ENCODE measurements at regions not wholly inside any gene's neighbourhood (a gene's known extent, or its start where the extent isn't known, plus 50 kb on each side); places are given as distances from the start of the nearest gene placed in this dataset.

- TF ChIP-seq POLR2AphosphoS5 (IDR thresholded peaks at IDR 0.05; ENCODE audit: low read depth, low read length) (no peak), FOXP2 (optimal IDR thresholded peaks at IDR 0.05; ENCODE audit: borderline replicate concordance, extremely low read depth, extremely low read length, insufficient read depth) (no peak), REST (IDR thresholded peaks at IDR 0.05; ENCODE audit: insufficient read depth in 1 of 2, low read depth in 2 of 2, low read length in 2 of 2) (no peak), TAF1 (IDR thresholded peaks at IDR 0.05; ENCODE audit: borderline replicate concordance, insufficient read depth, low read length) (no peak), SIN3A (IDR thresholded peaks at IDR 0.05; ENCODE audit: borderline replicate concordance, insufficient read depth, low read length) (no peak)
These were observed 570.4 kb upstream of the EYS start for GRCh38 chr6:66277400-66277799.

- TF ChIP-seq POLR2AphosphoS5 (IDR thresholded peaks at IDR 0.05; ENCODE audit: low read depth, low read length) (no peak), TAF1 (IDR thresholded peaks at IDR 0.05; ENCODE audit: borderline replicate concordance, insufficient read depth, low read length) (no peak), REST (IDR thresholded peaks at IDR 0.05; ENCODE audit: insufficient read depth in 1 of 2, low read depth in 2 of 2, low read length in 2 of 2) (no peak), FOXP2 (optimal IDR thresholded peaks at IDR 0.05; ENCODE audit: borderline replicate concordance, extremely low read depth, extremely low read length, insufficient read depth) (no peak), SIN3A (IDR thresholded peaks at IDR 0.05; ENCODE audit: borderline replicate concordance, insufficient read depth, low read length) (no peak)
These were observed 558.7 kb upstream of the EYS start for GRCh38 chr6:66265737-66266136.

- TF ChIP-seq TAF1 (IDR thresholded peaks at IDR 0.05; ENCODE audit: borderline replicate concordance, insufficient read depth, low read length), result no peak
- TF ChIP-seq SIN3A (IDR thresholded peaks at IDR 0.05; ENCODE audit: borderline replicate concordance, insufficient read depth, low read length), result no peak
- no peak for TF ChIP-seq POLR2AphosphoS5 (IDR thresholded peaks at IDR 0.05; ENCODE audit: low read depth, low read length)
- TF ChIP-seq FOXP2 (optimal IDR thresholded peaks at IDR 0.05; ENCODE audit: borderline replicate concordance, extremely low read depth, extremely low read length, insufficient read depth), result no peak
- no peak for TF ChIP-seq REST (IDR thresholded peaks at IDR 0.05; ENCODE audit: insufficient read depth in 1 of 2, low read depth in 2 of 2, low read length in 2 of 2)
These were observed 557.4 kb upstream of the EYS start for GRCh38 chr6:66264376-66264775.

GRCh38 chr6:66245231-66245630 is 538.2 kb upstream of the EYS start:
- no peak for TF ChIP-seq FOXP2 (optimal IDR thresholded peaks at IDR 0.05; ENCODE audit: borderline replicate concordance, extremely low read depth, extremely low read length, insufficient read depth)
- no peak for TF ChIP-seq REST (IDR thresholded peaks at IDR 0.05; ENCODE audit: insufficient read depth in 1 of 2, low read depth in 2 of 2, low read length in 2 of 2)
- TF ChIP-seq POLR2AphosphoS5 (IDR thresholded peaks at IDR 0.05; ENCODE audit: low read depth, low read length), result no peak
- no peak for TF ChIP-seq TAF1 (IDR thresholded peaks at IDR 0.05; ENCODE audit: borderline replicate concordance, insufficient read depth, low read length)
- no peak for TF ChIP-seq SIN3A (IDR thresholded peaks at IDR 0.05; ENCODE audit: borderline replicate concordance, insufficient read depth, low read length)

GRCh38 chr6:66238851-66239250 is 531.8 kb upstream of the EYS start:
- TF ChIP-seq REST (IDR thresholded peaks at IDR 0.05; ENCODE audit: insufficient read depth in 1 of 2, low read depth in 2 of 2, low read length in 2 of 2) (no peak), POLR2AphosphoS5 (IDR thresholded peaks at IDR 0.05; ENCODE audit: low read depth, low read length) (no peak), SIN3A (IDR thresholded peaks at IDR 0.05; ENCODE audit: borderline replicate concordance, insufficient read depth, low read length) (no peak), TAF1 (IDR thresholded peaks at IDR 0.05; ENCODE audit: borderline replicate concordance, insufficient read depth, low read length) (no peak), FOXP2 (optimal IDR thresholded peaks at IDR 0.05; ENCODE audit: borderline replicate concordance, extremely low read depth, extremely low read length, insufficient read depth) (no peak)
